ENCODE measurements at regions not wholly inside any gene's neighbourhood (a gene's known extent, or its start where the extent isn't known, plus 50 kb on each side); places are given as distances from the start of the nearest gene placed in this dataset.
A peak's percentile ranks its signal among the peaks of the same experiment; 100 is the strongest.

- H3K4me1 Mint-ChIP-seq, result no peaks in the 10 kb centered on the region
- ChIA-PET CTCF (no interaction called here), POLR2A (no interaction called here)
- Histone ChIP-seq H3K9me3 (ENCODE audit: low read length) (no peaks in the 10 kb centered on the region), H3K36me3 (ENCODE audit: insufficient read depth, low read length) (no peaks in the 10 kb centered on the region), H3K4me1 (ENCODE audit: insufficient read depth, low read length) (no peaks in the 10 kb centered on the region), H3K27ac (ENCODE audit: low read depth, low read length) (no peak overlapping the region), H3K4me3 (ENCODE audit: low read length) (no peak overlapping the region), H3K27me3 (ENCODE audit: insufficient read depth, low read length, poor library complexity, severe bottlenecking) (no peaks in the 10 kb centered on the region)
- DNase-seq, result no peak
- no peak overlapping the region for H3K4me3 Mint-ChIP-seq
- no peak overlapping the region for H3K27ac Mint-ChIP-seq
- H3K36me3 Mint-ChIP-seq, result peaks cover 0 to 6% (median 0%) of the 10 kb centered on the region in 3 donors
- peaks cover 0 to 1% of the 10 kb centered on the region in 2 donors for H3K27me3 Mint-ChIP-seq
- H3K9me3 Mint-ChIP-seq, result peaks cover 4 to 14% (median 8%) of the 10 kb centered on the region in 5 donors
These were observed 663.9 kb downstream of the AJAP1 start for GRCh38 chr1:5318143-5318816.

- no peak for DNase-seq
- Mint-ChIP-seq H3K4me1 (no peaks in the 10 kb centered on the region), H3K36me3 (peaks cover 0 to 6% (median 0%) of the 10 kb centered on the region in 3 donors), H3K27me3 (peaks cover 2 to 6% of the 10 kb centered on the region in 2 donors), H3K9me3 (peaks cover 4 to 14% (median 8%) of the 10 kb centered on the region in 5 donors), H3K4me3 (no peak overlapping the region), H3K27ac (no peak overlapping the region)
- Histone ChIP-seq H3K4me3 (ENCODE audit: low read length) (no peak overlapping the region), H3K27ac (ENCODE audit: low read depth, low read length) (no peak overlapping the region), H3K4me1 (ENCODE audit: insufficient read depth, low read length) (no peaks in the 10 kb centered on the region), H3K27me3 (ENCODE audit: insufficient read depth, low read length, poor library complexity, severe bottlenecking) (no peaks in the 10 kb centered on the region), H3K36me3 (ENCODE audit: insufficient read depth, low read length) (no peaks in the 10 kb centered on the region), H3K9me3 (ENCODE audit: low read length) (no peaks in the 10 kb centered on the region)
- POLR2A ChIA-PET, result no interaction called here
- CTCF ChIA-PET, result no interaction called here
These were observed 663.0 kb downstream of the AJAP1 start for GRCh38 chr1:5317391-5317790.

- peaks cover 6 to 10% of the 10 kb centered on the region in 2 donors for H3K27me3 Mint-ChIP-seq
- no peak overlapping the region for H3K4me3 ChIP-seq (ENCODE audit: low read length)
- no peaks in the 10 kb centered on the region for H3K4me1 Mint-ChIP-seq
These were observed 658.5 kb downstream of the AJAP1 start for GRCh38 chr1:5312862-5313261.

GRCh38 chr1:5312293-5312674 lies 657.9 kb downstream of the AJAP1 start:
- Mint-ChIP-seq H3K4me3 (no peak overlapping the region), H3K9me3 (peaks cover 0 to 2% (median 0%) of the 10 kb centered on the region in 5 donors), H3K27ac (peak overlapping the region in 3 of 8 donors; percentile 33 to 83 (median 41)), H3K27me3 (peaks cover 8 to 10% of the 10 kb centered on the region in 2 donors), H3K36me3 (no peaks in the 10 kb centered on the region), H3K4me1 (no peaks in the 10 kb centered on the region)
- Histone ChIP-seq H3K36me3 (ENCODE audit: insufficient read depth, low read length) (no peaks in the 10 kb centered on the region), H3K9me3 (ENCODE audit: low read length) (no peaks in the 10 kb centered on the region), H3K4me1 (ENCODE audit: insufficient read depth, low read length) (no peaks in the 10 kb centered on the region), H3K4me3 (ENCODE audit: low read length) (no peak overlapping the region), H3K27ac (ENCODE audit: low read depth, low read length) (no peak overlapping the region), H3K27me3 (ENCODE audit: insufficient read depth, low read length, poor library complexity, severe bottlenecking) (no peaks in the 10 kb centered on the region)
- ChIA-PET POLR2A (no interaction called here), CTCF (no interaction called here)
- no peak for DNase-seq

More at GRCh38 chr1:5312862-5313261, 658.5 kb downstream of the AJAP1 start:
- no peaks in the 10 kb centered on the region for H3K9me3 ChIP-seq (ENCODE audit: low read length)
- no peak overlapping the region for H3K4me3 Mint-ChIP-seq
- H3K27me3 ChIP-seq (ENCODE audit: insufficient read depth, low read length, poor library complexity, severe bottlenecking), result no peaks in the 10 kb centered on the region
- H3K4me1 ChIP-seq (ENCODE audit: insufficient read depth, low read length), result no peaks in the 10 kb centered on the region
- no peaks in the 10 kb centered on the region for H3K36me3 Mint-ChIP-seq
- H3K9me3 Mint-ChIP-seq, result peaks cover 0 to 2% (median 0%) of the 10 kb centered on the region in 5 donors
- H3K27ac ChIP-seq (ENCODE audit: low read depth, low read length), result no peak overlapping the region
- no peak for DNase-seq
- peak overlapping the region in 2 of 8 donors; percentile 2 to 85 for H3K27ac Mint-ChIP-seq
- no peaks in the 10 kb centered on the region for H3K36me3 ChIP-seq (ENCODE audit: insufficient read depth, low read length)
- CTCF ChIA-PET, result interaction anchor here (1.0 kb wide), 1 partner anchor 15 kb away, joined by 3 read pairs; no protein-coding TSS in a partner anchor
- POLR2A ChIA-PET, result no interaction called here

GRCh38 chr1:5311634-5312292 lies 657.4 kb downstream of the AJAP1 start:
- no peaks in the 10 kb centered on the region for H3K36me3 Mint-ChIP-seq

GRCh38 chr1:5311147-5311546 lies 656.7 kb downstream of the AJAP1 start:
- no peaks in the 10 kb centered on the region for H3K9me3 ChIP-seq (ENCODE audit: low read length)
- no peaks in the 10 kb centered on the region for H3K4me1 Mint-ChIP-seq
- H3K27ac Mint-ChIP-seq, result no peak overlapping the region
- no peaks in the 10 kb centered on the region for H3K36me3 ChIP-seq (ENCODE audit: insufficient read depth, low read length)
- CTCF ChIA-PET, result interaction anchor here (0.8 kb wide), 1 partner anchor 25 kb away, joined by 3 read pairs; no protein-coding TSS in a partner anchor
- peaks cover 0 to 2% (median 0%) of the 10 kb centered on the region in 5 donors for H3K9me3 Mint-ChIP-seq
- H3K4me1 ChIP-seq (ENCODE audit: insufficient read depth, low read length), result no peaks in the 10 kb centered on the region
- POLR2A ChIA-PET, result no interaction called here
- no peaks in the 10 kb centered on the region for H3K27me3 ChIP-seq (ENCODE audit: insufficient read depth, low read length, poor library complexity, severe bottlenecking)
- DNase-seq, result no peak
- H3K4me3 Mint-ChIP-seq, result no peak overlapping the region
- peaks cover 6 to 10% of the 10 kb centered on the region in 2 donors for H3K27me3 Mint-ChIP-seq
- H3K27ac ChIP-seq (ENCODE audit: low read depth, low read length), result no peak overlapping the region
- H3K36me3 Mint-ChIP-seq, result no peaks in the 10 kb centered on the region
- no peak overlapping the region for H3K4me3 ChIP-seq (ENCODE audit: low read length)

More at GRCh38 chr1:5311634-5312292, 657.4 kb downstream of the AJAP1 start:
- POLR2A ChIA-PET, result no interaction called here
- Mint-ChIP-seq H3K4me3 (no peak overlapping the region), H3K27me3 (peaks cover 8 to 10% of the 10 kb centered on the region in 2 donors), H3K9me3 (peaks cover 0 to 2% (median 0%) of the 10 kb centered on the region in 5 donors), H3K27ac (no peak overlapping the region), H3K4me1 (no peaks in the 10 kb centered on the region)
- Histone ChIP-seq H3K4me3 (ENCODE audit: low read length) (no peak overlapping the region), H3K9me3 (ENCODE audit: low read length) (no peaks in the 10 kb centered on the region), H3K27me3 (ENCODE audit: insufficient read depth, low read length, poor library complexity, severe bottlenecking) (no peaks in the 10 kb centered on the region), H3K36me3 (ENCODE audit: insufficient read depth, low read length) (no peaks in the 10 kb centered on the region), H3K4me1 (ENCODE audit: insufficient read depth, low read length) (no peaks in the 10 kb centered on the region), H3K27ac (ENCODE audit: low read depth, low read length) (no peak overlapping the region)
- CTCF ChIA-PET, result interaction anchor here (0.8 kb wide), 1 partner anchor 26 kb away, joined by 3 read pairs; no protein-coding TSS in a partner anchor
- DNase-seq, result no peak

GRCh38 chr1:5308249-5308648 lies 653.8 kb downstream of the AJAP1 start:
- H3K27ac ChIP-seq (ENCODE audit: low read depth, low read length), result no peak overlapping the region
- H3K27me3 ChIP-seq (ENCODE audit: insufficient read depth, low read length, poor library complexity, severe bottlenecking), result no peaks in the 10 kb centered on the region
- CTCF ChIA-PET, result interaction anchor here (1.1 kb wide), 1 partner anchor 11 kb away, joined by 3 read pairs; no protein-coding TSS in a partner anchor
- Mint-ChIP-seq H3K9me3 (peaks cover 0 to 2% (median 0%) of the 10 kb centered on the region in 5 donors), H3K36me3 (no peaks in the 10 kb centered on the region), H3K4me1 (no peaks in the 10 kb centered on the region), H3K4me3 (no peak overlapping the region), H3K27ac (peak overlapping the region in 2 of 8 donors; percentile 33 to 43), H3K27me3 (peaks cover 6 to 10% of the 10 kb centered on the region in 2 donors)
- H3K9me3 ChIP-seq (ENCODE audit: low read length), result no peaks in the 10 kb centered on the region
- H3K36me3 ChIP-seq (ENCODE audit: insufficient read depth, low read length), result no peaks in the 10 kb centered on the region
- POLR2A ChIA-PET, result no interaction called here
- H3K4me1 ChIP-seq (ENCODE audit: insufficient read depth, low read length), result no peaks in the 10 kb centered on the region
- no peak overlapping the region for H3K4me3 ChIP-seq (ENCODE audit: low read length)
- no peak for DNase-seq

GRCh38 chr1:5304702-5305101 lies 650.3 kb downstream of the AJAP1 start:
- Mint-ChIP-seq H3K36me3 (peaks cover 0 to 4% (median 0%) of the 10 kb centered on the region in 3 donors), H3K4me3 (no peak overlapping the region), H3K9me3 (no peaks in the 10 kb centered on the region), H3K4me1 (no peaks in the 10 kb centered on the region), H3K27ac (no peak overlapping the region), H3K27me3 (peaks cover 3 to 4% of the 10 kb centered on the region in 2 donors)
- Histone ChIP-seq H3K4me1 (ENCODE audit: insufficient read depth, low read length) (no peaks in the 10 kb centered on the region), H3K27ac (ENCODE audit: low read depth, low read length) (no peak overlapping the region), H3K27me3 (ENCODE audit: insufficient read depth, low read length, poor library complexity, severe bottlenecking) (no peaks in the 10 kb centered on the region), H3K36me3 (ENCODE audit: insufficient read depth, low read length) (no peaks in the 10 kb centered on the region), H3K9me3 (ENCODE audit: low read length) (no peaks in the 10 kb centered on the region), H3K4me3 (ENCODE audit: low read length) (no peak overlapping the region)
- ChIA-PET CTCF (no interaction called here), POLR2A (no interaction called here)
- DNase-seq, result no peak
